Heart left ventricle (tissue), 16 donors: ENCODE measurements at regions not wholly inside any gene's neighbourhood (a gene's known extent, or its start where the extent isn't known, plus 50 kb on each side); places are given as distances from the start of the nearest gene placed in this dataset.

Experiments
- ATAC-seq, 4 donors: fragments of 200-7000 bp; cut with Tn5 transposase; one replicate each; pipeline ENCODE4 v1.9.1; 2020 to 2022; ENCODE audit warnings: moderate library complexity in 4 of 4, mild to moderate bottlenecking in 3 of 4, moderate number of reproducible peaks in 1 of 4
- DNase-seq, 5 donors: peaks; one replicate each; pipeline ENCODE4 v3.0.0-alpha.2; 2020
- H3K27ac ChIP-seq, 12 donors: fragments of 200-600 bp; sonication (generic) in 4 of 12; one replicate each; pipeline versions ENCODE4 v1.5.0 to v1.8.0; 2016 to 2022; ENCODE audit warnings: mild to moderate bottlenecking in 2 of 12
- H3K27me3 ChIP-seq, 9 donors: fragments of 200-600 bp; sonication (generic) in 2 of 9; one replicate each; pipeline versions ENCODE4 v1.5.1 to v1.8.0; 2016 to 2022; ENCODE audit warnings: mild to moderate bottlenecking in 3 of 9
- H3K36me3 ChIP-seq, 9 donors: fragments of 200-600 bp; sonication (generic) in 2 of 9; one replicate each; pipeline versions ENCODE4 v1.5.0 to v1.8.0; 2018 to 2022; ENCODE audit warnings: mild to moderate bottlenecking in 2 of 9
- H3K4me1 ChIP-seq, 12 donors: fragments of 200-600 bp; sonication (generic) in 4 of 12; one replicate each; pipeline versions ENCODE4 v1.5.0 to v1.8.0; 2016 to 2022; ENCODE audit warnings: mild to moderate bottlenecking in 3 of 12
- H3K4me3 ChIP-seq, 12 donors: fragments of 200-600 bp; sonication (generic) in 4 of 12; one replicate each; pipeline versions ENCODE4 v1.5.0 to v1.8.0; 2017 to 2022; ENCODE audit warnings: mild to moderate bottlenecking in 9 of 12, moderate library complexity in 4 of 12
- H3K9me3 ChIP-seq, 12 donors: fragments of 200-600 bp; sonication (generic) in 4 of 12; one replicate each; pipeline versions ENCODE4 v1.5.0 to v1.8.0; 2016 to 2022; ENCODE audit warnings: mild to moderate bottlenecking in 1 of 12
- CTCF ChIP-seq, 12 donors: fragments of 200-600 bp; sonication (generic) in 4 of 12; IDR thresholded peaks; one replicate each; pipeline versions ENCODE4 v1.5.0 to v1.8.0; 2018 to 2022; ENCODE audit warnings: antibody characterized with exemption in 12 of 12, mild to moderate bottlenecking in 5 of 12
- POLR2A ChIP-seq, 2 donors: fragments of 450-650 bp; IDR thresholded peaks; one replicate each; pipeline ENCODE4 v1.6.1; 2017; ENCODE audit warnings: antibody characterized with exemption in 2 of 2, mild to moderate bottlenecking in 2 of 2, moderate library complexity in 2 of 2
- WGBS, 4 donors: extraction: QIAGEN DNeasy Blood & Tissue Kit in 2 of 4; methylation state at CpG; one replicate each; pipeline versions ENCODE4 v1.1.5 to v1.1.7; 2013 to 2018; 5-methylcytosine and 5-hydroxymethylcytosine counted together
- intact Hi-C, 10 donors: fragments of 100-400 bp; cut with DNase I; formaldehyde crosslinking; loops; one replicate each; pipeline versions ENCODE4 v1.11.1 to v1.14.2; 2022
- donor health status: ischemic (EF 13 %, LVEDD 7.1; RV severe dilation, severe dysfunction).
- donor health status: healthy with polysubstance abuse.
- donor health status: DM: no; HTN: yes; CAD: no.
- donor health status: DM: no; HTN: no; CAD: no.
- donor health status: ischemic (EF 25% LVEDD 6.9; RV normal size, moderate dysfunction).
- donor health status: ischemic (EF 25% LVEDD 5.7; RV mildly dilated, moderate dysfunction).
- donor health status: healthy.
- donor health status: DM: yes; HTN: yes; CAD: no.
- donor health status: ischemic (EF 35%, LVEDD 5.7; RV mildly dilated, moderate dysfunction).
- donor health status: nonischemic (EF 11% LVEDD 7.7; RV severe dilation, severe dysfunction).
- donor health status: DM: yes; HTN: yes; CAD: no.
- donor health status: PGD.
- donor health status: ischemic (EF 29% LVEDD 5.4; RV normal size, mild dysfunction).
- donor health status: nonischemic (EF 23%, LVEDD 6.1; RV moderate dilation, normal function).

DNA sequence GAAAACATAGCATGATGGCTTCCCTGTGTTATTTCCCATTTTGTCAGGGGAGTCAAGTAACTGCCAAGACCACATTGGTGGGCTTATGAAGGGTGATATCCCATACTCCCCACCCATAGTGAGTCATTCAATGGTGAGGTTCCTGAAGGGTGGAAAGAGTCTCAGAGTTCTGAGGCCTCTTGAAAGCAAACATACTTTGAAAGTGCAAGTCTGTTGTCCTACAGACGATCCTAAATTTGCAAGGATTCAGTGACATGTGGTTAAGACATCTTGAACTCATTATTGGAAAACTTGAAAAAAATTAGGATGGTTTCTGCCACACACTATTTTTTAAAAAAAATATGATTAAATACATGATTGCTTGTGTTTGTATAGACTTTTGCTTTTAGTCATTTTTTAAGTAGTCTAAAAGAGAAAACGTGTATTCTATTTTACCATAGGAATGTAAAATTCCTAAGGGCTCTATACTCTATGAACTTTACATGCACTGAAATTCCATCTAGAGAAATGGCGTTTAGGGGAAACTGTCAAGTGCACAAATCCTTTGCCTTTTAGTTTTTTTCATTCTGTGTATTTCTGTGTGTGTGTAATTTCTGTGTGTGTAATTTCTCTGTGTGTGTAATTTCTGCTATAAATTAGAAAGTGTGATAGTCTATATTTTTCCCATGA lies 225.5 kb upstream of the ADAMTS5 start:
- DNase-seq (no peak), ATAC-seq (no peak)
- intact Hi-C loops = no loop called here
- no peaks in the 10 kb centered on the region for H3K27me3 ChIP-seq
- peaks cover 0 to 13% (median 0%) of the 10 kb centered on the region in 12 donors for H3K9me3 ChIP-seq
- TF ChIP-seq CTCF (IDR thresholded peaks at IDR 0.05) = no peak
- TF ChIP-seq POLR2A (IDR thresholded peaks at IDR 0.05) = no peak
- no peak overlapping the region for H3K27ac ChIP-seq
- no peaks in the 10 kb centered on the region for H3K36me3 ChIP-seq
- 81 to 87% (median 84%) methylated on average over 3 of the region's 3 CpGs for WGBS, 4 donors
- no peaks in the 10 kb centered on the region for H3K4me1 ChIP-seq
- no peak overlapping the region for H3K4me3 ChIP-seq

DNA sequence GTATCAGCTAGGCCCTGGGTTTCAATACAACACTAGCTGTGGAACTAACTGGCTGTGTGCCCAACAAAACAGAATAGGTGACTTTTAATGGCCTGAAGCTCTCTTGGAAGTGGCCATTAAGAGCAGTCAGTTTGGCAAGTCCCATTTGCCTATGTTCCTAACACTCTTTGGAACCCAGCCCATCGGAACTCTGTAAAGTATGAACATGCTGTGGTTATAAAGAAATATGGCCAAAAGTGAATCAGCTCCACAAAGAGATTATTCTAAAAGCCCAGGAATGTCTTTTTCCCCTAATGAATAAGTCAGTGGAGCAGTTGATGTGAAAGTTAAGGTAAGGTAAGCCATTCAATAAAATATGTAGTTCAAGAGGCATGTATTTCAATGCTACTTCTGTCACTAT lies 223.7 kb upstream of the ADAMTS5 start:
- Histone ChIP-seq H3K9me3 (peaks cover 0 to 8% (median 0%) of the 10 kb centered on the region in 12 donors), H3K4me3 (no peak overlapping the region)
- no peak for ATAC-seq

DNA sequence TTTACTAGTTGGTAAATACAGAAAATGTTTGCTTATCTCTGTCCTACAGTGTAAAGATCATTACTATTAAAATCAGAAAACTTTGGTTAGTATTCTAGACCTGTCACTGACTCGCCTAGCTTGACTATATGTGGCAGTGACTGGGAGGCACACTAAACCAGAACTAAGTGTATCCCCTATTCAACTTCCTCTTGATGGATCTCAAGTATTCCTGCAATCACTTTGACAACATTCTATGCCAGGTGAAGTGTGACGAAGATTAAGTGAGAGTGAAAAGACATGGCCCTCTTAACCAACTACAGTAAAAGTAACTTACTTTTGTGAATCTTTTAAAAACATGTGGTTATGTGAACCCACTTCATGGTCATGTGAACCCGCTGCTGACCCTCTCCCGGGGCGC lies 223.0 kb upstream of the ADAMTS5 start:
- Histone ChIP-seq H3K4me3 (no peak overlapping the region), H3K27ac (no peak overlapping the region), H3K4me1 (no peaks in the 10 kb centered on the region), H3K36me3 (no peaks in the 10 kb centered on the region), H3K27me3 (no peaks in the 10 kb centered on the region), H3K9me3 (peaks cover 0 to 5% (median 0%) of the 10 kb centered on the region in 12 donors)
- no peak for DNase-seq
- no peak for ATAC-seq
- intact Hi-C loops = no loop called here
- WGBS, 4 donors = 92 to 94% (median 94%) methylated on average over 5 of the region's 5 CpGs
- TF ChIP-seq POLR2A (IDR thresholded peaks at IDR 0.05) = no peak
- no peak for TF ChIP-seq CTCF (IDR thresholded peaks at IDR 0.05)

More for the DNA sequence above, 223.7 kb upstream of the ADAMTS5 start:
- no peak for TF ChIP-seq CTCF (IDR thresholded peaks at IDR 0.05)
- TF ChIP-seq POLR2A (IDR thresholded peaks at IDR 0.05) = no peak
- intact Hi-C loops = no loop called here
- 82 to 94% (median 91%) methylated on average over 1 of the region's 1 CpG for WGBS, 4 donors
- H3K27me3 ChIP-seq = no peaks in the 10 kb centered on the region
- DNase-seq = no peak
- no peak overlapping the region for H3K27ac ChIP-seq
- no peaks in the 10 kb centered on the region for H3K4me1 ChIP-seq
- H3K36me3 ChIP-seq = no peaks in the 10 kb centered on the region

GRCh38 chr21:27173053-27173452 lies 206.2 kb upstream of the ADAMTS5 start:
- ATAC-seq (peak in 3 of 4 donors; percentile 18 to 77 (median 42)), DNase-seq (no peak)
- Histone ChIP-seq H3K4me1 (peaks cover 0 to 4% (median 0%) of the 10 kb centered on the region in 12 donors), H3K4me3 (no peak overlapping the region), H3K27ac (no peak overlapping the region), H3K27me3 (no peaks in the 10 kb centered on the region), H3K9me3 (no peaks in the 10 kb centered on the region), H3K36me3 (no peaks in the 10 kb centered on the region)
- TF ChIP-seq POLR2A (IDR thresholded peaks at IDR 0.05) (no peak), CTCF (IDR thresholded peaks at IDR 0.05) (no peak)
- intact Hi-C loops = no loop called here
